ENCODE measurements at regions not wholly inside any gene's neighbourhood (a gene's known extent, or its start where the extent isn't known, plus 50 kb on each side); places are given as distances from the start of the nearest gene placed in this dataset. TPM values are rescaled to one million over a fixed set of nuclear protein-coding genes. Genes with fewer than 3 reads are reported as not detected.

- DNase-seq: no peak
Observed at GRCh38 chr11:110782616-110783015, 70.4 kb upstream of the ARHGAP20 start.

DNA sequence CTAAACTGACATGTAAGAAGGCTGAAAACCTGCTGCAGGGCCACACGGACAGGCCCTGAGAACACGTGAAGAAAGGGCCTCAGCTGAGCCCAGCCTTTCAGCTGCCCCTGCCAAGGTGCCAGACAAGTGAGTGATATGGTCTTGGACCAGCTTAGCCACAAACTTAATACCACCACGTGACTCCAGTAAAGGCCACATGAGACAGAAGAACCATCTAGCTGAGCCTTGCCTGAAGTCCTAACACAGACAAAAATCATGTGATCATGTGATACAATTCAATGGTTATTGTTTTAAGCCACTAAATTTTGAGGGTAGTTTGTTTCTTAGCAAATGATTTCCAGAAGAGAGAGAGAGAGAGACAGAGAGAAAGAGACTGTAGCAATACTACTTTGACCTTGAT lies 66.9 kb upstream of the ARHGAP20 start:
- no peak for DNase-seq

DNA sequence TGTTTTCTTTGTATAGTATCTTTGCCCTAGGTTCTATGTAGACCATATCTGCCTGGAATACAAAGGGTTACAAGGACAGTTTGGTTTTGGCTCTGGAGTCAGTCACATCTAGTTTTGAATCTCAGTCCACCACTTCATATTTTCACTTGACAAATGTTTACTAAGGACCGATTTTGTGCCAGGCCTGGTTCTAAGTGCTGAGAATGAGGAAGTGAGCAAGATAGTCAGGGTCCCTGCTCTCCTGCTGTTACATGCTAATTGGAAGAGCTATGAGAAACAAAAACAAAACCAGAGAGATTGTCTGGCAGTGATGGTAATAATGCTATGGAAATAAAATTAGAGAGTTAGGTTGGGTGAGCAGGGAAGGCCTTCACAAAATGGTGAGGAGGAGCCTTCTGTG lies 66.1 kb upstream of the ARHGAP20 start:
- no peak for DNase-seq

GRCh38 chr11:110777775-110778174 lies 65.5 kb upstream of the ARHGAP20 start:
- no peak for DNase-seq

- no peak for DNase-seq
Observed at GRCh38 chr11:110776081-110776480, 63.8 kb upstream of the ARHGAP20 start.

- DNase-seq: no peak
Observed at GRCh38 chr11:110774138-110775014, 62.1 kb upstream of the ARHGAP20 start.

DNA sequence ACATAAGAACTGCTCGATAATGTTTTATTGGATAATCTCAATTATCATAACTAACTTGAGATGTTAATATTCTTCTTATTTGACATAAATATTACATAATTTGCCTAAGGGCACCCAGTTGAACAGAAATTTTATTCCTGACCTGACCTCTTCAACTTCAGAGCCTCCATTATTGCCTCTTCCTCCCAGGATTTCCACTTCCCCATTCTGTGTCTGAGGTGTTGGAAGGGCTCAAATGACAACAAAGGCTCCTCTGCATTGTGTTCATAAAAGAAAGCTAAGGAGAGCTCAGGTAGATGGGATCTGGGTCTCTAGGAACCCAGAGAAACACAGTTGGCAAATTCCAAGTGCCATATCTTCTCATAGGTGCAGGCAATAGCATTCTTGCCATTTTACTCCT lies 61.2 kb upstream of the ARHGAP20 start:
- DNase-seq: no peak

DNA sequence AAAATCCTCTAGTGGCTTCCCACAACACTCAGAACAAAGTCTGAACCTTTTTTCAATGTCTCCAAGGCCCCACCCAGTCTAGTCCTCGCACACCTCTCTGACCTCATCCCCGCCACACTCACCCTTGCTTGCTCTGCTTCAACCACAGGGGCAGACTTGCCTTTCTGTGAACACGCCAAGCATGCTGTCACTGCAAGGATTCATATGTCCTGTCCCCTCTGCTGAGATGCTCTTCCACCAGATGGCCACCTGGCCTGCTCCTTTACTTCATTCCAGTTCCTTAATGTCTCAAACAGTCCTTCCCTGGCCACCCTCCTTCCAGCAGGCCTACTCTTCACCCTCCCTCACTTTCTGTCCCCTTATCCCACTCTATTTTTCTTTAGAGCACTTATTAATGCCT lies 60.6 kb upstream of the ARHGAP20 start:
- DNase-seq: no peak

DNA sequence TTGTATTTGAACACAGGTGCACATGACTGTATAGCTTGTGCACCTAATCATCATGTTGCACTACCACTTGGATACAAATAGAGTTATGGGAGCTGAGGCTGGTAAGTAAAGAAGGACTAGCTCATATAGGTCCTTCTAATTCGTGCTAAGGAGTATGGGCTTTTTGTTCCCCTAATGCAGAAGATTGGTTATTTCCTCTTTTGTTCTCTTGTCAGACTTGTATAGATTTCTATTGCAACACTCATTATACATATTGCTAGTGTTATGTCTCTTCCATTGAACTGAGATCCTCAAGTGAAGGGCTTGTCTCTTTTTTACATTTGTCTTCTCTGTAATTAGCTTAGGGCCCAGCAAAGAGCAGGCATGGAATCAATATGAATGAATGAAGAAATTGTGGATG lies 54.1 kb upstream of the ARHGAP20 start:
- DNase-seq: no peak

GRCh38 chr11:110764485-110764884 lies 52.2 kb upstream of the ARHGAP20 start:
- no peak for DNase-seq

GRCh38 chr11:110763249-110764011 lies 51.2 kb upstream of the ARHGAP20 start:
- DNase-seq: peak; percentile 48

DNA sequence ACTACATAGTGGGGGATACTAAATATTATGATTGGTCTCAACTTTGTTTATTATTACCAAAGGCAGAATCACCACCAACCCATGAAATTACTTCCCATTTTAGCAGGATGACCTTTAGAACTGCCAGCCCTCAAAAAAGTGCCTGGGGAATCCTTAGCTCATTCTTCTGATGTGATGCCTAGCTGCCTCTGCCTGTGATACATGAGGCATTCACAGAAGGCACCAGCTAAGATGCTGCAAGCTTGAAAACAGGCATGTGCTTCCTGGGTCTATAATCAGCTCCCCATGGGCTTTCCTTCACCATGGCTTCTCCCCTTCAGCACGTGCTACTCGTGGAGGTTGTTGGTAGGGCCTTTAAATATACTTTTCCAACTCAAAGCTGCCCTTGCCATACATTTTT lies 50.4 kb upstream of the ARHGAP20 start:
- no peak for DNase-seq

Small RNAs in the stretch of these regions (small RNA-seq; reads per million reads assigned to genes)
- not detected for gene AP002963.1 (ENCODE audit: low replicate concordance)
- not detected for gene RNA5SP350 (ENCODE audit: low replicate concordance)
